Panc1 (cell line): ENCODE measurements at regions not wholly inside any gene's neighbourhood (a gene's known extent, or its start where the extent isn't known, plus 50 kb on each side); places are given as distances from the start of the nearest gene placed in this dataset.

ENCODE experiments used
- ATAC-seq: fragments of 200-7000 bp; cut with Tn5 transposase; 2 replicates; pipeline ENCODE4 v1.9.1; 2020; ENCODE audit warnings: mild to moderate bottlenecking, moderate library complexity
- BruUV-seq: library from RNA; stranded (reverse); fragments of 400-500 nt; replicated peaks from 2 replicates; lab custom pipeline; 2021; lab: Mats Ljungman, UMichigan
- CTCF ChIA-PET: fragments of 300-600 bp; sonication (Branson Sonifier 250); formaldehyde crosslinking; loops from one replicate; lab custom pipeline; 2022; ENCODE audit warnings: antibody characterized with exemption; lab: Charles Lee
- POLR2A ChIA-PET: fragments of 300-600 bp; sonication (Branson Sonifier 250); formaldehyde crosslinking; loops from one replicate; lab custom pipeline; 2022; ENCODE audit warnings: antibody characterized with exemption; lab: Charles Lee
- DNase-seq: peaks from one replicate; pipeline ENCODE4 v3.0.0-alpha.2; 2010; ENCODE audit warnings: low read depth, low spot score
- H3K27ac ChIP-seq: 2 replicates; pipeline ENCODE4 v1.5.1; 2011; ENCODE audit warnings: mild to moderate bottlenecking, low read length, inconsistent platforms
- H3K27me3 ChIP-seq: fragments of 200-500 bp; sonication (Bioruptor generic); 2 replicates; pipeline ENCODE4 v1.6.0; 2014; ENCODE audit warnings: low read length, inconsistent platforms; ENCODE audit not compliant: control insufficient read depth, insufficient read depth
- H3K36me3 ChIP-seq: fragments of 200-500 bp; sonication (Bioruptor generic); 2 replicates; pipeline ENCODE4 v1.5.1; 2014; ENCODE audit warnings: inconsistent platforms, mild to moderate bottlenecking, low read length, moderate library complexity; ENCODE audit not compliant: control insufficient read depth, insufficient read depth
- H3K4me1 ChIP-seq: 2 replicates; pipeline ENCODE4 v1.5.1; 2011; ENCODE audit warnings: inconsistent platforms, mild to moderate bottlenecking, low read length, moderate library complexity; ENCODE audit not compliant: control insufficient read depth, insufficient read depth
- H3K4me3 ChIP-seq, 2 experiments: 2 replicates each; pipeline ENCODE4 v1.5.1; 2011 to 2012; ENCODE audit warnings: low read depth in 2 of 2, low read length in 2 of 2, mild to moderate bottlenecking in 2 of 2, inconsistent platforms in 1 of 2, moderate library complexity in 1 of 2
- H3K9me3 ChIP-seq: fragments of 200-500 bp; sonication (Bioruptor generic); 2 replicates; pipeline ENCODE4 v1.5.1; 2014; ENCODE audit warnings: low read depth, mild to moderate bottlenecking, inconsistent platforms, low read length, moderate library complexity; ENCODE audit not compliant: control insufficient read depth, insufficient read depth
- POLR2AphosphoS5 ChIP-seq: IDR thresholded peaks from 2 replicates; pipeline ENCODE4 v1.6.1; 2012; ENCODE audit warnings: mild to moderate bottlenecking, low read depth, low read length, moderate library complexity
- REST ChIP-seq, 2 experiments: IDR thresholded peaks; 2 replicates each; pipeline ENCODE4 v1.6.1; 2011 to 2012; ENCODE audit warnings: low read depth in 2 of 2, control low read depth in 1 of 2, low read length in 1 of 2, mild to moderate bottlenecking in 1 of 2, moderate library complexity in 1 of 2; ENCODE audit not compliant: insufficient read depth in 1 of 2
- SIN3A ChIP-seq: IDR thresholded peaks from 2 replicates; pipeline ENCODE4 v1.6.1; 2012; ENCODE audit warnings: low read depth, mild to moderate bottlenecking, low read length, moderate library complexity, borderline replicate concordance; ENCODE audit not compliant: insufficient read depth
- TCF7L2 ChIP-seq: IDR thresholded peaks from 2 replicates; pipeline ENCODE4 v1.6.1; 2011; ENCODE audit warnings: mild to moderate bottlenecking, low read depth, low read length, inconsistent platforms
- in situ Hi-C: cut with HindIII; loops from 2 replicates; pipeline ENCODE4 v1.10.0; 2016; ENCODE audit warnings: low sequenced_read_pairs, low pct_unique_long_range_greater_than_20kb
- intact Hi-C: fragments of 100-400 bp; cut with micrococcal nuclease; formaldehyde crosslinking; loops from one replicate; pipeline ENCODE4 v1.10.0; 2022; ENCODE audit not compliant: unreplicated experiment
- TF ChIP-seq, protein P1 (sequence below): fragments of 450-650 bp; IDR thresholded peaks from 2 replicates; pipeline ENCODE4 v1.5.1; 2017; ENCODE audit warnings: mild to moderate bottlenecking

DNA sequence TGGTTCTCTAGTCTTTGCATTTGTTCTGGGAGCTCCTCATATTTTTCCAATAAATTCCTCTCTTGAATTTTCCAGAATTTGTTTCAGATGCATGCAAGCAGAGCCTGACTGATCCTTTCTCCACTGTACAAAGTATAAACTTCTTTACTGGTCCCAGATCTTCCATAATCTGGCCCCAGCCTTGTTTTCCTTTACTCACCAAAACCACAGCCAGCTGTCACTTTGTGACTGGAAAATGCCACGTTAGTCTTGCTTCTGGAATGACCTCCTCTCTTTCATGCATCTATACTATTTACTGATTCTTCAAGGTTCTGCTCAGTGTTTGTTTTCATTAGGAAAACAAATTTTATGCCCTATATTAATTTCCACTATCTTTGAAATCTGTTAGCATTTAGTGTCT lies 60.4 kb upstream of the SPPL2A start:
- no TSS peak for BruUV-seq

DNA sequence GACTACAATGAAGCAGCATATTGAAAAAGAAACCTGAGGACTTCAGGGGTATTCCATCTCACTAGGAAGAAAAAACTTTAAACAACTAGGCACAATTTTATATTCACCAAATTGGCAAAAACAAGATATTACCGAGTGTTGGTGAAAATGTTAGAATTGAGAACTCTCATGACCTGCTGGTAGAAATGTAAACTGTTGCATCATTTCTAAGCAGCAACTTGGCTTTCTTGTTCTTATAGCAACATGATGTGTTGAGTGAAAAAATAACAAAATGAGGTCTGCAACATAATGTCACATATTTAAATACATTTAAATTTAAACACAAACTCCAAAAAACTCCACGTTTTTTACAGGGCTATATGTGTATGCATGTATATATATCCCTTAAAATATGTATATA lies 59.0 kb upstream of the SPPL2A start:
- H3K4me3 ChIP-seq = no peak overlapping the region
- no TSS peak for BruUV-seq
- H3K27ac ChIP-seq = no peak overlapping the region
- ATAC-seq (no peak), DNase-seq (no peak)
- peaks cover 8% of the 10 kb centered on the region; the same call in 1 of the 2 replicates for H3K27me3 ChIP-seq
- ChIA-PET POLR2A (no interaction called here), CTCF (no interaction called here)
- no peaks in the 10 kb centered on the region for H3K36me3 ChIP-seq
- no peaks in the 10 kb centered on the region for H3K4me1 ChIP-seq
- TF ChIP-seq TCF7L2 = no peak
- no peak for TF ChIP-seq SIN3A
- TF ChIP-seq POLR2AphosphoS5 = no peak
- no peak for TF ChIP-seq REST (IDR thresholded peaks at IDR 0.05; ENCODE audit: insufficient read depth in 1 of 2, low read depth in 2 of 2, low read length in 1 of 2)
- TF ChIP-seq, protein P1, sequence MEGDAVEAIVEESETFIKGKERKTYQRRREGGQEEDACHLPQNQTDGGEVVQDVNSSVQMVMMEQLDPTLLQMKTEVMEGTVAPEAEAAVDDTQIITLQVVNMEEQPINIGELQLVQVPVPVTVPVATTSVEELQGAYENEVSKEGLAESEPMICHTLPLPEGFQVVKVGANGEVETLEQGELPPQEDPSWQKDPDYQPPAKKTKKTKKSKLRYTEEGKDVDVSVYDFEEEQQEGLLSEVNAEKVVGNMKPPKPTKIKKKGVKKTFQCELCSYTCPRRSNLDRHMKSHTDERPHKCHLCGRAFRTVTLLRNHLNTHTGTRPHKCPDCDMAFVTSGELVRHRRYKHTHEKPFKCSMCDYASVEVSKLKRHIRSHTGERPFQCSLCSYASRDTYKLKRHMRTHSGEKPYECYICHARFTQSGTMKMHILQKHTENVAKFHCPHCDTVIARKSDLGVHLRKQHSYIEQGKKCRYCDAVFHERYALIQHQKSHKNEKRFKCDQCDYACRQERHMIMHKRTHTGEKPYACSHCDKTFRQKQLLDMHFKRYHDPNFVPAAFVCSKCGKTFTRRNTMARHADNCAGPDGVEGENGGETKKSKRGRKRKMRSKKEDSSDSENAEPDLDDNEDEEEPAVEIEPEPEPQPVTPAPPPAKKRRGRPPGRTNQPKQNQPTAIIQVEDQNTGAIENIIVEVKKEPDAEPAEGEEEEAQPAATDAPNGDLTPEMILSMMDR = no peak
- H3K9me3 ChIP-seq = no peaks in the 10 kb centered on the region
- in situ Hi-C loops (no loop called here), intact Hi-C loops (no loop called here)

More for the DNA sequence above, 60.4 kb upstream of the SPPL2A start:
- in situ Hi-C loops = no loop called here
- no peak overlapping the region for H3K27ac ChIP-seq
- ChIA-PET POLR2A (no interaction called here), CTCF (no interaction called here)
- no peak for DNase-seq
- intact Hi-C loops = no loop called here
- no peak for TF ChIP-seq REST (IDR thresholded peaks at IDR 0.05; ENCODE audit: insufficient read depth in 1 of 2, low read depth in 2 of 2, low read length in 1 of 2)
- TF ChIP-seq, protein P1 = no peak
- TF ChIP-seq POLR2AphosphoS5 = no peak
- TF ChIP-seq SIN3A = no peak
- no peak for TF ChIP-seq TCF7L2
- no peak for ATAC-seq
- H3K27me3 ChIP-seq = peaks cover 5% of the 10 kb centered on the region; the same call in 1 of the 2 replicates
- H3K36me3 ChIP-seq = no peaks in the 10 kb centered on the region
- no peaks in the 10 kb centered on the region for H3K4me1 ChIP-seq
- H3K9me3 ChIP-seq = no peaks in the 10 kb centered on the region
- H3K4me3 ChIP-seq = no peak overlapping the region
